HepG2 (cell line): ENCODE measurements at regions not wholly inside any gene's neighbourhood (a gene's known extent, or its start where the extent isn't known, plus 50 kb on each side); places are given as distances from the start of the nearest gene placed in this dataset.

Source experiments
- ATAC-seq: fragments of 200-7000 bp; cut with Tn5 transposase; 3 replicates; pipeline ENCODE4 v1.9.1; 2020; ENCODE audit warnings: mild to moderate bottlenecking, moderate library complexity
- BruUV-seq: library from RNA; stranded (reverse); fragments of 400-500 nt; replicated peaks from 2 replicates; lab custom pipeline; 2021; lab: Mats Ljungman, UMichigan
- CTCF ChIA-PET: fragments of 300-600 bp; formaldehyde crosslinking; extraction: SDS; loops from one replicate; lab custom pipeline; 2021; ENCODE audit warnings: low total read pairs, inconsistent platforms, low intra/inter-chr PET ratio; lab: Yijun Ruan, JAX
- POLR2A ChIA-PET: fragments of 350-600 bp; sonication (Branson Sonifier 250); formaldehyde crosslinking; loops from one replicate; lab custom pipeline; 2020; ENCODE audit warnings: antibody characterized with exemption, inconsistent platforms; lab: Yijun Ruan, JAX
- DNase-seq: peaks from one replicate; pipeline ENCODE4 v3.0.0-alpha.2; 2015; ENCODE audit warnings: low spot score
- FAIRE-seq: peaks from 3 replicates; lab custom pipeline; 2011; peaks lifted over from hg19 to GRCh38; lab: Jason Lieb, UNC
- H2AFZ ChIP-seq: one replicate; pipeline ENCODE4 v1.6.1; 2011; ENCODE audit warnings: low read length, inconsistent platforms
- H3K27ac ChIP-seq: fragments of 300-600 bp; 3 replicates; pipeline ENCODE4 v1.8.0; 2011; ENCODE audit warnings: mixed run types, mild to moderate bottlenecking, mixed read lengths, low read length, inconsistent platforms; ENCODE audit not compliant: insufficient read depth; ENCODE audit errors: extremely low read length
- H3K27me3 ChIP-seq, 2 experiments: fragments of 200-600 bp in 1 of 2; 2 replicates in 1 of 2; 3 replicates in 1 of 2; pipeline versions ENCODE4 v1.6.0 to v1.8.0; 2011; ENCODE audit warnings: low read length in 2 of 2, mild to moderate bottlenecking in 2 of 2, moderate library complexity in 2 of 2, inconsistent platforms in 1 of 2; ENCODE audit not compliant: insufficient read depth in 2 of 2, control insufficient read depth in 1 of 2
- H3K36me3 ChIP-seq, 2 experiments: fragments of 200-600 bp in 1 of 2; replicated peaks in 1 of 2; 2 replicates in 1 of 2; 3 replicates in 1 of 2; pipeline versions ENCODE4 v1.5.1 to v1.8.0; 2011; ENCODE audit warnings: low read length in 2 of 2, inconsistent platforms in 1 of 2; ENCODE audit not compliant: insufficient read depth in 2 of 2, control insufficient read depth in 1 of 2
- H3K4me1 ChIP-seq: 2 replicates; pipeline ENCODE4 v1.5.1; 2012; ENCODE audit warnings: low read length, inconsistent platforms; ENCODE audit not compliant: insufficient read depth
- H3K4me2 ChIP-seq: 2 replicates; pipeline ENCODE4 v1.6.0; 2011; ENCODE audit warnings: low read depth, low read length, inconsistent platforms
- H3K4me3 ChIP-seq, 3 experiments: fragments of 200-600 bp in 1 of 3; sonication (generic), shearing (Covaris generic) in 1 of 3; replicated peaks in 1 of 3; 2 replicates each; pipeline ENCODE4 v1.5.1; 2011 to 2016; ENCODE audit warnings: low read length in 3 of 3, inconsistent platforms in 2 of 3, low read depth in 2 of 3, mild to moderate bottlenecking in 2 of 3, control low read depth in 1 of 3, mixed read lengths in 1 of 3; ENCODE audit not compliant: insufficient read depth in 1 of 3
- H3K79me2 ChIP-seq: one replicate; pipeline ENCODE4 v1.6.1; 2011; ENCODE audit warnings: low read length, inconsistent platforms; ENCODE audit not compliant: insufficient read depth
- H3K9ac ChIP-seq: 2 replicates; pipeline ENCODE4 v1.6.0; 2011; ENCODE audit warnings: mild to moderate bottlenecking, low read depth, low read length, inconsistent platforms; ENCODE audit not compliant: insufficient read depth
- H3K9me3 ChIP-seq: 2 replicates; pipeline ENCODE4 v1.5.1; 2012; ENCODE audit warnings: mild to moderate bottlenecking, low read length
- H4K20me1 ChIP-seq: 2 replicates; pipeline ENCODE4 v1.6.0; 2011; ENCODE audit warnings: inconsistent platforms, mild to moderate bottlenecking, low read length, moderate library complexity; ENCODE audit not compliant: insufficient read depth
- ARNT2 ChIP-seq: sonication (generic); formaldehyde crosslinking; IDR thresholded peaks from 2 replicates; pipeline ENCODE4 v1.8.0; 2022; ENCODE audit warnings: mild to moderate bottlenecking, low read depth, missing genetic modification reagents, moderate library complexity
- DBP ChIP-seq: sonication (generic); formaldehyde crosslinking; IDR thresholded peaks from 2 replicates; pipeline ENCODE4 v1.4.0; 2020; ENCODE audit warnings: missing genetic modification reagents; ENCODE audit errors: not compliant biosample characterization
- HHEX ChIP-seq: IDR thresholded peaks from 2 replicates; pipeline ENCODE4 v1.6.1; 2016; ENCODE audit warnings: control low read depth
- KMT2A ChIP-seq: sonication (generic); formaldehyde crosslinking; IDR thresholded peaks from 2 replicates; pipeline ENCODE4 v1.4.0; 2020; ENCODE audit warnings: missing genetic modification reagents
- MIER3 ChIP-seq: IDR thresholded peaks from 2 replicates; pipeline ENCODE4 v1.6.1; 2016; ENCODE audit warnings: missing compliant biosample characterization, borderline replicate concordance
- MYNN ChIP-seq: sonication (generic); formaldehyde crosslinking; IDR thresholded peaks from 2 replicates; pipeline ENCODE4 v1.4.0; 2020; ENCODE audit warnings: mild to moderate bottlenecking, low read depth, missing genetic modification reagents
- PITX1 ChIP-seq: sonication (generic); formaldehyde crosslinking; IDR thresholded peaks from 2 replicates; pipeline ENCODE4 v1.5.1; 2020; ENCODE audit warnings: mild to moderate bottlenecking, missing genetic modification reagents
- SP2 ChIP-seq: sonication (generic); formaldehyde crosslinking; IDR thresholded peaks from 2 replicates; pipeline ENCODE4 v1.5.1; 2020; ENCODE audit warnings: mild to moderate bottlenecking, missing genetic modification reagents
- ZBED4 ChIP-seq: sonication (generic); formaldehyde crosslinking; IDR thresholded peaks from 2 replicates; pipeline ENCODE4 v1.4.0; 2020; ENCODE audit warnings: missing genetic modification reagents, borderline replicate concordance
- ZMYM4 ChIP-seq: sonication (generic); formaldehyde crosslinking; IDR thresholded peaks from 2 replicates; pipeline ENCODE4 v1.8.1; 2023; ENCODE audit warnings: mild to moderate bottlenecking, missing genetic modification reagents
- ZNF20 ChIP-seq: sonication (generic); formaldehyde crosslinking; IDR thresholded peaks from 2 replicates; pipeline ENCODE4 v1.4.0; 2020; ENCODE audit warnings: mild to moderate bottlenecking, moderate library complexity, missing genetic modification reagents
- ZNF652 ChIP-seq: IDR thresholded peaks from 2 replicates; pipeline ENCODE4 v1.6.1; 2016; ENCODE audit warnings: low read depth, borderline replicate concordance
- ZNF710 ChIP-seq: sonication (generic); formaldehyde crosslinking; IDR thresholded peaks from 2 replicates; pipeline ENCODE4 v1.5.0; 2020; ENCODE audit warnings: mild to moderate bottlenecking, missing genetic modification reagents, borderline replicate concordance
- ZSCAN25 ChIP-seq: sonication (generic); formaldehyde crosslinking; IDR thresholded peaks from 2 replicates; pipeline ENCODE4 v1.8.0; 2022; ENCODE audit warnings: mild to moderate bottlenecking, missing genetic modification reagents
- in situ Hi-C: cut with HindIII; loops from 2 replicates; pipeline ENCODE4 v1.10.0; 2017; ENCODE audit warnings: low pct_unique_long_range_greater_than_20kb; ENCODE audit not compliant: extremely low pct_ligation_motif_present
- intact Hi-C: fragments of 100-400 bp; cut with micrococcal nuclease; formaldehyde crosslinking; loops from one replicate; pipeline ENCODE4 v1.10.0; 2022; ENCODE audit not compliant: unreplicated experiment

GRCh38 chr3:19765954-19766353 lies 168.1 kb downstream of the EFHB start (continued):
- TF ChIP-seq ZSCAN25 (CRISPR knock-in tag), result no peak
- TF ChIP-seq ZNF20 (CRISPR knock-in tag), result no peak
- no peak for TF ChIP-seq ZNF652 (CRISPR knock-in tag)
- TF ChIP-seq ZMYM4, result no peak
- TF ChIP-seq, all 625 proteins: peak for 0

- Histone ChIP-seq H3K27ac (no peak overlapping the region), H3K4me2 (no peak overlapping the region), H3K9me3 (peaks cover 5% of the 10 kb centered on the region; the same call in 1 of the 2 replicates), H2AFZ (no peak overlapping the region), H3K4me1 (no peaks in the 10 kb centered on the region), H3K36me3 (no peaks in the 10 kb centered on the region), H3K4me3 (no peak overlapping the region), H3K9ac (no peak overlapping the region), H3K27me3 (no peaks in the 10 kb centered on the region), H4K20me1 (no peaks in the 10 kb centered on the region), H3K79me2 (no peaks in the 10 kb centered on the region)
- CTCF ChIA-PET, result no interaction called here
- FAIRE-seq (no peak), DNase-seq (no peak), ATAC-seq (no peak)
- intact Hi-C loops, result no loop called here
- no TSS peak for BruUV-seq
- POLR2A ChIA-PET, result no interaction called here
- in situ Hi-C loops, result no loop called here
- no peak for TF ChIP-seq PITX1 (CRISPR knock-in tag)
- no peak for TF ChIP-seq HHEX (CRISPR knock-in tag)
- no peak for TF ChIP-seq MIER3 (CRISPR knock-in tag)
- no peak for TF ChIP-seq KMT2A
- TF ChIP-seq ZBED4 (CRISPR knock-in tag), result no peak
- no peak for TF ChIP-seq ZNF710 (CRISPR knock-in tag)
- no peak for TF ChIP-seq DBP (CRISPR knock-in tag)
- no peak for TF ChIP-seq SP2 (CRISPR knock-in tag)
- TF ChIP-seq MYNN (CRISPR knock-in tag), result no peak
- TF ChIP-seq ARNT2 (CRISPR knock-in tag), result no peak
Measured at GRCh38 chr3:19757773-19758172, 176.2 kb downstream of the EFHB start.
